Peyer's patch (tissue), 4 donors: ENCODE measurements at regions not wholly inside any gene's neighbourhood (a gene's known extent, or its start where the extent isn't known, plus 50 kb on each side); places are given as distances from the start of the nearest gene placed in this dataset.
"Not testable (repeated sequence)": the region's sequence is repeated elsewhere in the genome, so short reads cannot be mapped to it uniquely, and the experiment has no call there.

ENCODE experiments used
- DNase-seq, 3 donors: peaks; one replicate each; pipeline ENCODE4 v3.0.0-alpha.2; 2017 to 2019
- H3K27ac ChIP-seq, 4 donors: fragments of 200-600 bp; sonication (generic); one replicate each; pipeline ENCODE4 v1.5.1; 2016 to 2019
- H3K27me3 ChIP-seq, 2 donors: fragments of 200-600 bp; sonication (generic); one replicate each; pipeline ENCODE4 v1.5.1; 2019
- H3K36me3 ChIP-seq, 3 donors: fragments of 200-600 bp; sonication (generic); one replicate each; pipeline ENCODE4 v1.5.1; 2016 to 2019
- H3K4me1 ChIP-seq, 4 donors: fragments of 200-600 bp; sonication (generic); one replicate each; pipeline ENCODE4 v1.5.1; 2016 to 2019
- H3K4me3 ChIP-seq, 4 donors: fragments of 200-600 bp; sonication (generic); 1 replicate in 3 of 4; 2 replicates in 1 of 4; pipeline ENCODE4 v1.5.1; 2016 to 2019; ENCODE audit warnings: mild to moderate bottlenecking in 1 of 4
- H3K9me3 ChIP-seq, 4 donors: fragments of 200-600 bp; sonication (generic); one replicate each; pipeline ENCODE4 v1.5.1; 2016 to 2019; ENCODE audit warnings: mild to moderate bottlenecking in 1 of 4
- CTCF ChIP-seq, 6 experiments: fragments of 450-650 bp in 4 of 6; fragments of 200-600 bp in 2 of 6; sonication (generic) in 1 of 6; IDR thresholded peaks; one replicate each; pipeline ENCODE4 v1.5.1; 2017 to 2019; ENCODE audit warnings: antibody characterized with exemption in 6 of 6, mild to moderate bottlenecking in 3 of 6, moderate library complexity in 1 of 6
- POLR2A ChIP-seq, 2 donors: fragments of 450-650 bp; IDR thresholded peaks; one replicate each; pipeline ENCODE4 v1.5.1; 2017; ENCODE audit warnings: antibody characterized with exemption in 2 of 2, mild to moderate bottlenecking in 2 of 2, moderate library complexity in 2 of 2

GRCh38 chr12:83515306-83516026, 828.8 kb downstream of the TMTC2 start:
- no peak for TF ChIP-seq POLR2A (IDR thresholded peaks at IDR 0.05)
- TF ChIP-seq CTCF (IDR thresholded peaks at IDR 0.05), result no peak
- Histone ChIP-seq H3K36me3 (no peaks in the 10 kb centered on the region), H3K4me1 (no peaks in the 10 kb centered on the region), H3K4me3 (no peak overlapping the region), H3K9me3 (no peaks in the 10 kb centered on the region), H3K27ac (no peak overlapping the region), H3K27me3 (no peaks in the 10 kb centered on the region)
- DNase-seq, result no peak

GRCh38 chr12:83514372-83514771, 827.7 kb downstream of the TMTC2 start:
- H3K36me3 ChIP-seq, result no peaks in the 10 kb centered on the region
- no peaks in the 10 kb centered on the region for H3K9me3 ChIP-seq
- H3K4me3 ChIP-seq, result no peak overlapping the region
- no peak overlapping the region for H3K27ac ChIP-seq
- TF ChIP-seq POLR2A (IDR thresholded peaks at IDR 0.05) (no peak), CTCF (IDR thresholded peaks at IDR 0.05) (no peak)
- no peaks in the 10 kb centered on the region for H3K4me1 ChIP-seq
- no peak for DNase-seq
- H3K27me3 ChIP-seq, result no peaks in the 10 kb centered on the region

- TF ChIP-seq POLR2A (IDR thresholded peaks at IDR 0.05) (no peak), CTCF (IDR thresholded peaks at IDR 0.05) (no peak)
- no peak for DNase-seq
- no peaks in the 10 kb centered on the region for H3K4me1 ChIP-seq
Observed at GRCh38 chr12:83506841-83507240, 820.1 kb downstream of the TMTC2 start.

GRCh38 chr12:83505586-83505985, 818.9 kb downstream of the TMTC2 start:
- Histone ChIP-seq H3K27me3 (no peaks in the 10 kb centered on the region), H3K4me3 (no peak overlapping the region), H3K36me3 (no peaks in the 10 kb centered on the region), H3K27ac (no peak overlapping the region), H3K9me3 (no peaks in the 10 kb centered on the region), H3K4me1 (no peaks in the 10 kb centered on the region)
- no peak for TF ChIP-seq POLR2A (IDR thresholded peaks at IDR 0.05)
- no peak for TF ChIP-seq CTCF (IDR thresholded peaks at IDR 0.05)
- DNase-seq, result no peak

More at GRCh38 chr12:83506841-83507240, 820.1 kb downstream of the TMTC2 start:
- Histone ChIP-seq H3K27me3 (no peaks in the 10 kb centered on the region), H3K4me3 (no peak overlapping the region), H3K27ac (no peak overlapping the region), H3K9me3 (no peaks in the 10 kb centered on the region), H3K36me3 (no peaks in the 10 kb centered on the region)

GRCh38 chr12:83499894-83500293, 813.2 kb downstream of the TMTC2 start:
- not testable (repeated sequence) for H3K9me3 ChIP-seq, H3K27me3 ChIP-seq, H3K27ac ChIP-seq, H3K4me3 ChIP-seq, H3K36me3 ChIP-seq, DNase-seq, H3K4me1 ChIP-seq

GRCh38 chr12:83477696-83478095, 791.0 kb downstream of the TMTC2 start:
- H3K9me3 ChIP-seq, result no peaks in the 10 kb centered on the region
- no peak overlapping the region for H3K27ac ChIP-seq
- H3K27me3 ChIP-seq, result no peaks in the 10 kb centered on the region
- no peak for DNase-seq
- no peaks in the 10 kb centered on the region for H3K4me1 ChIP-seq
- H3K4me3 ChIP-seq, result no peak overlapping the region
- H3K36me3 ChIP-seq, result no peaks in the 10 kb centered on the region
- TF ChIP-seq CTCF (IDR thresholded peaks at IDR 0.05) (no peak), POLR2A (IDR thresholded peaks at IDR 0.05) (no peak)
